ENCODE measurements at regions not wholly inside any gene's neighbourhood (a gene's known extent, or its start where the extent isn't known, plus 50 kb on each side); places are given as distances from the start of the nearest gene placed in this dataset.

- DNase-seq (ENCODE audit: extremely low spot score, insufficient read length, low read depth): no peak
- peak; percentile 77 for FAIRE-seq
Observed at GRCh38 chr7:156034397-156034796, 222.1 kb upstream of the SHH start.

- DNase-seq (ENCODE audit: extremely low spot score, insufficient read length, low read depth): no peak
- FAIRE-seq: no peak
Observed at GRCh38 chr7:156032973-156033372, 220.7 kb upstream of the SHH start.

GRCh38 chr7:156031679-156032478 lies 219.6 kb upstream of the SHH start:
- no peak for DNase-seq (ENCODE audit: extremely low spot score, insufficient read length, low read depth)
- no peak for FAIRE-seq

- FAIRE-seq (no peak), DNase-seq (ENCODE audit: extremely low spot score, insufficient read length, low read depth) (no peak)
Observed at GRCh38 chr7:156029460-156030007, 217.3 kb upstream of the SHH start.

- FAIRE-seq (no peak), DNase-seq (ENCODE audit: extremely low spot score, insufficient read length, low read depth) (no peak)
Observed at GRCh38 chr7:156028521-156028920, 216.3 kb upstream of the SHH start.

GRCh38 chr7:156027821-156028220 lies 215.6 kb upstream of the SHH start:
- FAIRE-seq (no peak), DNase-seq (ENCODE audit: extremely low spot score, insufficient read length, low read depth) (no peak)

GRCh38 chr7:156026603-156027002 lies 214.3 kb upstream of the SHH start:
- DNase-seq (ENCODE audit: extremely low spot score, insufficient read length, low read depth) (no peak), FAIRE-seq (no peak)

- FAIRE-seq (no peak), DNase-seq (ENCODE audit: extremely low spot score, insufficient read length, low read depth) (no peak)
Observed at GRCh38 chr7:156026076-156026600, 213.9 kb upstream of the SHH start.

- DNase-seq (ENCODE audit: extremely low spot score, insufficient read length, low read depth) (no peak), FAIRE-seq (no peak)
Observed at GRCh38 chr7:156025675-156026074, 213.4 kb upstream of the SHH start.

GRCh38 chr7:156024201-156024600 lies 211.9 kb upstream of the SHH start:
- DNase-seq (ENCODE audit: extremely low spot score, insufficient read length, low read depth): no peak
- FAIRE-seq: no peak

- FAIRE-seq (no peak), DNase-seq (ENCODE audit: extremely low spot score, insufficient read length, low read depth) (no peak)
Observed at GRCh38 chr7:156022483-156023459, 210.5 kb upstream of the SHH start.

GRCh38 chr7:156021471-156021870 lies 209.2 kb upstream of the SHH start:
- FAIRE-seq (no peak), DNase-seq (ENCODE audit: extremely low spot score, insufficient read length, low read depth) (no peak)

- no peak for FAIRE-seq
Observed at GRCh38 chr7:156020566-156020965, 208.3 kb upstream of the SHH start.

GRCh38 chr7:156019776-156020565 lies 207.7 kb upstream of the SHH start:
- no peak for FAIRE-seq
- no peak for DNase-seq (ENCODE audit: extremely low spot score, insufficient read length, low read depth)

More at GRCh38 chr7:156020566-156020965, 208.3 kb upstream of the SHH start:
- no peak for DNase-seq (ENCODE audit: extremely low spot score, insufficient read length, low read depth)

- DNase-seq (ENCODE audit: extremely low spot score, insufficient read length, low read depth) (no peak), FAIRE-seq (no peak)
Observed at GRCh38 chr7:156019308-156019707, 207.0 kb upstream of the SHH start.

- FAIRE-seq (no peak), DNase-seq (ENCODE audit: extremely low spot score, insufficient read length, low read depth) (no peak)
Observed at GRCh38 chr7:156017916-156018700, 205.8 kb upstream of the SHH start.

- FAIRE-seq (no peak), DNase-seq (ENCODE audit: extremely low spot score, insufficient read length, low read depth) (no peak)
Observed at GRCh38 chr7:156017431-156017830, 205.2 kb upstream of the SHH start.

GRCh38 chr7:156015237-156016020 lies 203.2 kb upstream of the SHH start:
- DNase-seq (ENCODE audit: extremely low spot score, insufficient read length, low read depth): no peak
- FAIRE-seq: no peak

All from GM18507 (cell line).